HG03135 (cell line): ENCODE measurements at regions not wholly inside any gene's neighbourhood (a gene's known extent, or its start where the extent isn't known, plus 50 kb on each side); places are given as distances from the start of the nearest gene placed in this dataset.

Source experiments
- ATAC-seq: cut with Tn5 transposase; IDR thresholded peaks from one replicate; pipeline ENCODE4 v1.9.1; 2021; ENCODE audit warnings: mild to moderate bottlenecking, moderate library complexity; ENCODE audit not compliant: unreplicated experiment

DNA sequence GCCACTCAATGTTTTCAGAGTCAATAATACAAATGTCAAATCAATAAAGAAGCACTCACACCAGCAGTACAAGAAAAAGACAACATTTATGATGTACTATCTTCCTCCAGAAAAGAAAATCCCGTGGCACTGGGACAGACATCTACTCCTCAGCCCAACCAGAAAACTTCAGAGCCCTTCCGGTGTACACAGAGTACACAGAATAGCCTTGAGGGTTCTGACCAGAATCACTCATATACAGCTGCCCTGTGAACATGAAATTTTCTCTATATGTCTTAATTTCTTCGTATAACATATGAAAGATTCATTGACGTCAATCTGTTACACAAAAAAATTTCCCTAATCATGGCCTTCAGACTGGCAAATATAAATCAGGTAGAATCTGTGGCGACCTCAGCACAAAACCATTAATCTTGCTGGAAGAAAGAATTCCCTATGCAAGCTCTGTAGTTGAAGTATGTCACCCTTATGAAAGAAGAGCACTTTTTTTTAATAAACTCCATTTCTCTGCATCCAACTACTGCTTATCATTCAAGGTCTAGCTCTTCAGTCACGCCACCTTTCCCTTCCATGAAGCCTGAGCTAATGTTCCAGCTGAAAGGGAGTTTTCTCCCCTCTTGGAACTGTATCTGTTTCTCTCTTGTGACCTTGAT, 53.8 kb upstream of the PLAAT1 start:
- no peak for ATAC-seq

DNA sequence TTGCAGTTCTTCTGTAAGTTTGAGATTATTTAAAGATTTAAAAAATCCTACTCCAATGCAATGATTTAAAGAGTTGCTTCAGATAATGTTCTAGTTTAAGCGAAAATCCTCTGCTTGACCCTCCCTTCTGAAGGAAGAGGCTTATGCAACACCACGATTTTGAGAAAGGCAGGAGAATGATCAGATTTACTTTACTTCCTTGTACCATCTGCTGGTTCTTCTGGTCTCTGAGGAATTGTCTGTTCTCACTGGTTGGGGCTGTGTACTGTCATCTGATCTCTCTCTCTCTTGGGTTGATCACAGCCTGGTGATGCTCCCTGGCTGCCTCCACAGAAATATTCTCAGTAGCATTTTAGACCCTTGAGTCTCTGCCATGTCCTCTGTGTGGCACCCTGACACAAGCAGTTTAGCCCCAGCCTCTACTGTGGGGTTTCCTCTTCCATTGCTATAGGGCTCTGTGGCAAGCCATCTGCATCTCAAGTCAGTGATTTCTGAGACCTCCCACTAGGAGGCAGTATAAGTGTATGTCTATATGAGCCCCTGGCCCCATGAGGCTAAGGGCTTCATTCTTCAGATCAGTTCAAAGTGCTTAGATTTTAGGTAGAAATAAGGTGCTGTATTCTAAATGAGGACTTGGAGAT, 50.8 kb upstream of the PLAAT1 start:
- ATAC-seq, result no peak
